AG04450 (cell line): ENCODE measurements at regions not wholly inside any gene's neighbourhood (a gene's known extent, or its start where the extent isn't known, plus 50 kb on each side); places are given as distances from the start of the nearest gene placed in this dataset.

Experiments used
- CTCF ChIA-PET: fragments of 300-600, 350-600 bp; formaldehyde crosslinking; extraction: SDS; loops from one replicate; lab custom pipeline; 2022; ENCODE audit warnings: antibody characterized with exemption, inconsistent platforms; lab: Charles Lee
- POLR2A ChIA-PET: fragments of 350-600 bp; formaldehyde crosslinking; extraction: SDS; loops from one replicate; lab custom pipeline; 2021; ENCODE audit warnings: antibody characterized with exemption, inconsistent platforms; lab: Yijun Ruan, JAX
- DNase-seq: peaks from one replicate; pipeline ENCODE4 v3.0.0-alpha.2; 2011; ENCODE audit warnings: low read depth, low spot score
- H3K27ac ChIP-seq: one replicate; pipeline ENCODE4 v1.5.1; 2012; ENCODE audit warnings: low read depth, low read length, control low read depth
- H3K27me3 ChIP-seq: one replicate; pipeline ENCODE4 v1.6.0; 2012; ENCODE audit warnings: low read length; ENCODE audit not compliant: control insufficient read depth, insufficient read depth
- H3K4me3 ChIP-seq: 2 replicates; pipeline ENCODE4 v1.5.1; 2011; ENCODE audit warnings: mild to moderate bottlenecking, low read depth, low read length, control low read depth
- H3K9me3 ChIP-seq: 2 replicates; pipeline ENCODE4 v1.5.1; 2012; ENCODE audit warnings: low read length; ENCODE audit not compliant: control insufficient read depth, insufficient read depth
- TF ChIP-seq, protein P1 (sequence below): IDR thresholded peaks from 2 replicates; pipeline ENCODE4 v1.5.1; 2011; ENCODE audit warnings: low read depth, low read length, control low read depth, inconsistent platforms

DNA sequence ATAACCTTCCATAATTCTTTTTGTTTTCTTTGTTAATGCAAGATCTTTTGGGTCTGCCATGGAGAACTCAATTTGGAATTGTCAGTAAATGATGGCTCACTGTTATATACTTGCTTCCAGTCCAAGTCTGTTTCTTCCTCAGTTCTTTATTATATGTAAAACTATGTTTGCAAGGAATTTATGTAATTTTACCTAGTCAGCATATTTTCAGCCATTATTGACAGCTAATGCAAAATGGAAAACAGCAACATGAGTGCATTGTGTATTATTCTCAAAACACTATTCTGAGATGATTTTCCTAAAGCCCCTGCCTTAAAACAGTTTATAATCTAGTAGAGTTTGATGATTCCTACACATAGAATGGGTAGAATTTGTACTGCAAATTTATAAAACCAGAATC, 167.5 kb downstream of the TANC2 start:
- no peak for DNase-seq
- TF ChIP-seq, protein P1, sequence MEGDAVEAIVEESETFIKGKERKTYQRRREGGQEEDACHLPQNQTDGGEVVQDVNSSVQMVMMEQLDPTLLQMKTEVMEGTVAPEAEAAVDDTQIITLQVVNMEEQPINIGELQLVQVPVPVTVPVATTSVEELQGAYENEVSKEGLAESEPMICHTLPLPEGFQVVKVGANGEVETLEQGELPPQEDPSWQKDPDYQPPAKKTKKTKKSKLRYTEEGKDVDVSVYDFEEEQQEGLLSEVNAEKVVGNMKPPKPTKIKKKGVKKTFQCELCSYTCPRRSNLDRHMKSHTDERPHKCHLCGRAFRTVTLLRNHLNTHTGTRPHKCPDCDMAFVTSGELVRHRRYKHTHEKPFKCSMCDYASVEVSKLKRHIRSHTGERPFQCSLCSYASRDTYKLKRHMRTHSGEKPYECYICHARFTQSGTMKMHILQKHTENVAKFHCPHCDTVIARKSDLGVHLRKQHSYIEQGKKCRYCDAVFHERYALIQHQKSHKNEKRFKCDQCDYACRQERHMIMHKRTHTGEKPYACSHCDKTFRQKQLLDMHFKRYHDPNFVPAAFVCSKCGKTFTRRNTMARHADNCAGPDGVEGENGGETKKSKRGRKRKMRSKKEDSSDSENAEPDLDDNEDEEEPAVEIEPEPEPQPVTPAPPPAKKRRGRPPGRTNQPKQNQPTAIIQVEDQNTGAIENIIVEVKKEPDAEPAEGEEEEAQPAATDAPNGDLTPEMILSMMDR = no peak
- Histone ChIP-seq H3K4me3 (no peak overlapping the region), H3K27me3 (no peaks in the 10 kb centered on the region), H3K27ac (no peak overlapping the region), H3K9me3 (no peaks in the 10 kb centered on the region)
- ChIA-PET POLR2A (no interaction called here), CTCF (no interaction called here)

DNA sequence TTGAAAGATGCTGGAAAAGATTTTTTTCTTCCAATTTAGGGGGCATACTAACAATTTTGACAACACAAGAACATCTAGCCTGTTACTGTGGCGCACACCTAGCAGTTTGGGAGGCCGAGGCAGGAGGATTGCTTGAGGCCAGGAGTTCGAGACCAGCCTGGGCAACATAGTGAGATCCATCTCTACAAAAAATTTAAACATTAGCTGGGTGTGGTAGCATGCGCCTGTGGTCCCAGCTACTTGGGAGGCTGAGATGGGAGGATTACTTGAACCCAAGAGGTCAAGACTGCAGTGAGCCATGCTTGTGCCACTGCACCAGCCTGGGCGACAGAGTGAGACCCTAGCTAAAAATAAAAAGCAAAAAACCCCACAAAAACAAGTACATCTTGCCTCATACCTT, 168.8 kb downstream of the TANC2 start:
- H3K27ac ChIP-seq = no peak overlapping the region
- CTCF ChIA-PET = no interaction called here
- no peaks in the 10 kb centered on the region for H3K27me3 ChIP-seq
- no peak for DNase-seq
- no peaks in the 10 kb centered on the region for H3K9me3 ChIP-seq
- H3K4me3 ChIP-seq = no peak overlapping the region
- TF ChIP-seq, protein P1 = no peak
- POLR2A ChIA-PET = no interaction called here

DNA sequence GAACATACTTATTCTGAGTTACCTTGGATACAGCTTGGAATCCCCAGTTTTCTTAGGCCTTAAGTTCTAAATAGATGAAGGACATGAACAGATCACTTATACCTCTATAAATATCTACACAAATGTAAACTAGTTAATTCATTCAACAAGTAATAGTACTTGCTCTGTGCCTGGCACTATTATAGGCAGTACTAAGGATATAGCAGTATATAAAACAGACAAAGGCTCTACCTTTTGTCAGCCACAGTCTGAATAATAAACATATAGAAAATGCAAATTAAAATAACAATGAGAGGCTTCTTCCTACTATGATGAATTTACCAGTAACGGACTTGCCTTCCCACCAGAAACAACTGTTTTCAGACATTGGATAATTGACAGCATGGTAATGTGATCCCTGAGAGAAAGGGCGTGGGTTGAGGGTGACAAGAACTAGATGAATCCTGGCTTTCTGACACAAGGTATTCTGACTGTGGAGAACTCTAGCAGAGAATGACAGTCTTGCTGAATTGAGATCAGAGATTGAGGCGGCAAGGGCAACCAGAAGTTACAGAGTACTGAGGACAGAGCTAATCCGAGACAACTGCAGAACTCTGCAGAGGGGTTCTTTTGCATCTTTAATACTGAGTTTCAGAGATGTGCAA, 170.5 kb downstream of the TANC2 start:
- no peak for DNase-seq
- Histone ChIP-seq H3K27me3 (no peaks in the 10 kb centered on the region), H3K27ac (no peak overlapping the region), H3K4me3 (no peak overlapping the region), H3K9me3 (no peaks in the 10 kb centered on the region)
- POLR2A ChIA-PET = interaction anchor here (0.5 kb wide), 1 partner anchor 109 kb away, joined by 5 read pairs; no protein-coding TSS in a partner anchor
- TF ChIP-seq, protein P1 = no peak
- CTCF ChIA-PET = no interaction called here

DNA sequence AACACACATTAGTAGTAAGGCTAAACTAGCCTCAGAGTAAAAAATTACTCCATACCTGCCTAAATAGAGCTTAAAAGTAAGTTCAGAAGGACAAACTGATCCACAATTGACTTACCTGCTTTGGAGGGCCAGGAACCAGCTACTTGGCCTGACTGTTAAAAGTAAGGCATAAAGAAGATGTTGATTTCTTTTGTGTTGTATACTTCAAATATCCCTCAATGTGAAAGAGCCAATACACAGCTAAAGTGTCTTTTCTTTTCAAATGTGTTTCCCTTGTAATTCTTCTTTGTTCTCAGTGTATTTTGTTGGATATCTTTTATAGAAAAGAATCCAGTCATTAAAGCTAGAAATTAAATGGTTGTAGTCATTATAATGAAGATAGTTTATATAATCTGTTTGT, 171.1 kb downstream of the TANC2 start:
- no peaks in the 10 kb centered on the region for H3K9me3 ChIP-seq
- no peak for DNase-seq
- no peaks in the 10 kb centered on the region for H3K27me3 ChIP-seq
- no peak overlapping the region for H3K27ac ChIP-seq
- POLR2A ChIA-PET = interaction anchor here (0.5 kb wide), 1 partner anchor 108 kb away, joined by 5 read pairs; no protein-coding TSS in a partner anchor
- TF ChIP-seq, protein P1 = no peak
- no peak overlapping the region for H3K4me3 ChIP-seq
- CTCF ChIA-PET = interaction anchor here (0.8 kb wide), 1 partner anchor 268 kb away, joined by 3 read pairs; no protein-coding TSS in a partner anchor

DNA sequence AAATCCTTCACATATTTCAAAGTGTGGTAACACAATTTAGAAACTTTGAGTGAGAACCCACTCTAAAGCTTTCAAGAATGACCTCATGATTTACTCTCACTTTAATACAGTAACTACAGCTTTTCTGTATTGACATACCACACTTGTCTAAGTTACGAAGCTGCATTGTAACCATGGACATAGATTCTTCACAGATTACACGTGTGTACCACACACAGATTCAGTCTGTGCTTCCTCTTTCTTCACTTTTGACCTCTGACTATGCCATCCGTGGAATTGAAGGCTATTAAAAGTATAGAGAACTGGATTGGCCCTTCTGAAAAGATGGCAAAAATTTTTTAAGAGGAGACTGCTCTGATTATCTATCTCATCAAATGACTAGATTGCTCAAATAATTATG, 172.7 kb downstream of the TANC2 start:
- H3K4me3 ChIP-seq = no peak overlapping the region
- TF ChIP-seq, protein P1 = no peak
- H3K27ac ChIP-seq = no peak overlapping the region
- ChIA-PET CTCF (interaction anchor here (0.7 to 1.4 kb wide), 2 partner anchors 12 to 267 kb away, joined by 3 to 4 read pairs; no protein-coding TSS in a partner anchor), POLR2A (no interaction called here)
- DNase-seq = no peak
- H3K27me3 ChIP-seq = no peaks in the 10 kb centered on the region
- H3K9me3 ChIP-seq = no peaks in the 10 kb centered on the region
